CD4-positive, alpha-beta T cell treated with Interleukin-15 for 1 hour (primary cell): ENCODE measurements at regions not wholly inside any gene's neighbourhood (a gene's known extent, or its start where the extent isn't known, plus 50 kb on each side); places are given as distances from the start of the nearest gene placed in this dataset.
"Not testable (repeated sequence)": the region's sequence is repeated elsewhere in the genome, so short reads cannot be mapped to it uniquely, and the experiment has no call there.

ENCODE experiments used
- DNase-seq: peaks from one replicate; pipeline ENCODE4 v3.0.0-alpha.2; 2020

- no peak for DNase-seq
Observed at GRCh38 chr2:239666855-239667376, 266.1 kb upstream of the HDAC4 start.

- no peak for DNase-seq
Observed at GRCh38 chr2:239666053-239666854, 265.4 kb upstream of the HDAC4 start.

DNA sequence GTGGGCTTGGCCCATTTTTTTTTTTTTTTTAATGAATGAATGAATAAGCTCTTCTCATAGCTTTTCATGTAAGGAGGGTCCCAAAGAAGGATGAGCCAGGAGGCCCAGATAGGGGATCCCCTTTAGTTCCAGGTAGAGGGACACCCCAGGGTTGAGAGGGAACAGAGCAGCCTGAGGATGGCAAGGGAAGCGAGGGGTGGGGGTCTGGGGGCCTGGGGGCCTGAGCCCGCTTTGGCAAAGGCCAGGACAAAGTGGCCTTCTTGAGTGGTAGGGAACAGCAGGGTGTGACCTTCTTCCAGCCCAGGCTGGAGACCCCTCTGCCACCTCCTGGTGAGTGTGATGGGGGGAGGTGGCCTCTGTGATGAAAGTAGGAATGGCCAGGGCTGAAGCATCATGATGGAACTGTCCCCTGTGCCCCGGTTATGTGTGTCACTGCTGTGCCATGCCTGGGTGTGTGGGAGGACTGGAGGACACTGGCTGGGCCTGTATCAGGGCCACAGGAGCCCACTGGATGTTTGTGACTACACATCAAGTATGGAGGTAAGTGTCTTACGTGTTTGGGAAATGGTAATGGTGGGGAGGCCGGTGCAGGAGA lies 263.5 kb upstream of the HDAC4 start:
- DNase-seq = no peak

DNA sequence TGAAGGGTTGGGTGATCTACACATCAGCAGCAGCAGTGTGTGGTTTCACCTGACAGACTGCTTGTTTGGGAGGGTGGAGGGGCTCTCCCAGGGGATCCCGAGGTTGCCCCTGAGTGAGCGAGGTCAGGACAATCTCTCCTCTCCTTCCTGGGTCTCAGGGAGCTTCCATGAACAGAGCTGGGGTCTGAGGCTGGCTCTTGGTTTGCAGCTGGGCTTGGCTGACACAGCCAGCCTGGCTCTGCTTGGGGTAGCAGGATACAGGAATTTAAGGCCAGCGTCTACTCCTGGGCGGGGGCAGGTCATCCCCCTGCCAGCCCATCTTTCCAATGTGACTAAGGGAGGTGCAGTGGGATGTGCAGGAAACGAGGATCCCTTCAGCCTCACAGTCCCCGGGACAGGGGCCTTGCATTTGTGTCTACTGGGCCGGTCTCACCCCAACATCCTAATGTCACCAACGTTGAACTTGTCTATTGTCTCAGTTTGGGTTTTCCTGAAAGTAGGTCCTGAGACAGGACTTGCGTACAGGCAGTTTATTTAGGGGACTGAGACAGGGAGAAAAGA lies 262.6 kb upstream of the HDAC4 start:
- DNase-seq = no peak

GRCh38 chr2:239662413-239663120 lies 261.7 kb upstream of the HDAC4 start:
- no peak for DNase-seq

DNA sequence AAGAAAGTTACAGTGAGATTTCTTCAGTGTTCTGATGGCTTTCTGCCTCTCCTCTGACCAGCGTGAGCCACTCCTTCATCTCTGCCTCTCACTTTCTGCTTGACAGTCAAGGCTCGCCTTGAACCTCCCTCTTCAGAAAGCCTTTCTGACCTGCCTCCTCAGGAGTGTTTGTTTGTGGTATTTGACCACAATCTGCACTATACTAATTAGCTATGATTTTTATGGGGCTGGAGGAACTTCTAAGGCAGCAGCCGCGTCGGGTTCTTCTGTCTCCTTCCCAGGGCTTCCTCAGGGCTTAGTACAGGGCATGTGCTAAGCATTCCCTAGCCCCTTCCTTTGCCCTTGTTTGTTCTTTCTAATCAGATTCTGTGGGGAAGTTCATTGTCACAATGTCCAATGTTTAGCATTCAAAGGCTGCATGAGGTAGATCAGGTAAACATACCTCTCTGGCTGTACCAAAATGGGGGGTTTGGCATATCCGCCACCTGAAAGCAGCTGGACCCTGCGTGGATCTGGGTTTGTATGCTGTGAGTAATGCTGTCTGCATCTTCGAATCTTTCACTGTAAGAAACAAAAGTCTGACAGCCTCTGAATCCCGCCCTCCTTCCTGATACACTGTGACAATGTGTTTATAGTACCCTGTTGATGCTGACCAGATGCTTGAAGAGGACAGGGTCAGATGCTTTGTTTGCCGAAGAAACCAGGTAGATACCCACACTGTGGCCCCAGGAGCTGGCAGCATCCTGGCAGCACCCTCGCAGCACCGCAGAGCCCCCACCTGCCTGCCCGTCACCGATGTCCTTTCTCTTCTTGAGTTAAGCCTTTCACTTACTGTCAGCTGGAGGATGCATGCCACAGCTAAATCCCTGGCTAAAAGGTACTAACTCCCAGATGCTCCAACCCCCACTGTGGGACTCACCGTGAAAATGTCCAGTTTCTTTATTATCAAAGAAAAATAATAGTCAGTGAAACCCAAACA lies 260.8 kb upstream of the HDAC4 start:
- DNase-seq = no peak

DNA sequence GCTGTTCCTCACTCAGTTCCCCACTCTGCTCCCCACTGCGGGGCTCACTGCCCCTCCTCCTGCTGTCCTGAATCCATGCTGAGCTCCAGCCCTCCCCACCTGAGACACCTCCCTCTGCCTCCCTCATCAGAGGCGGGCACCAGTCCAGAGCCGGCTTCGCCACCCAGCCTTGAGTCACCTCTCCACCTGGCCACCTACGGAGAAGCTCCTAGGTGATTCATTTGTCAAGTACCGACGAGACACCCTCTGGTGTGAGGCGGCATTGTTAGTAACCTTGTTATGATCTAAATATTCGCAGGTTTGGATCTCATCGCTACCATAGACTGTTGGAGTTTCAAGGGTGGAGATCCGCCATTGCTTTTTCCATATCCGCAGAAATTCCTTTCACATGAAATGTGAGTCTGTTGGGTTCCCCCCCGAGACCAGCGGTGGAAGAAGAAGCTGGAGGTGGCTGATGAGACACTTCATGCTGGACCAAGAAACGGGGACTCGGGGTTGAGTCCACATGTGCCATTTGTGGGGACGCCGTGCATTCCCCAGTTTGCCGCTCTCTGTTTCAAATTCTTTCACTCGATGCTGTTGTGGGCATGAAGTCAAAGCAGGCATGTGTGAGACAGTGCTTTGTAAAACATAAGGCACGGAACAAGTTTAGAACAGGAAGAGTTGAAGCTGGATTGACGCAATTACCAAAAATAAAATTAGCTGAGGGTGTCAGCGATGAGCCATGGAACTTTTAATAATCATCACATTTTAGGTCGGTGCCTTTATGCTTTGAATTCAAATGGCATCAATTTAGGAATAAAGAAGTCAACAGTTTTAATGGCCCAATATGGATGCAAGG lies 259.8 kb upstream of the HDAC4 start:
- DNase-seq = no peak

- no peak for DNase-seq
Observed at GRCh38 chr2:239657992-239658391, 257.2 kb upstream of the HDAC4 start.

DNA sequence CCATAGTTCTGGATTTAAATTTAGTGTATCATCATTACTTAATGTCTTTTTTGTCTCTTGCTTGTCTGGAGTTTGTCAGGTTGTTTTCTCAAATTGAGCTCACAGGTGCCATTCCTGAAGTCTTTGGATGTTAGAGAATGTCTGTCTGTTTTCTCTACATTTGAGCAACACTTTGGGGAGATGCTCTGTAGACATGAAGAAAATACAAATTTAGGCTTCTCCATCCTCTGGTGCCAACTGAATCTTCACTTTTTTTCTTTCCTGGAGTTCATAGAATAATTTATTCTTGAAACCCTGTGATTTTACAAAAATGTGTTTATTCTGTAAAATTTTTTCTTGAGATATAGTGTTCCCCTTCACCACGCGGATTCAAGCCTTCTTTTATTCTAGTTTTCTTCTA lies 256.4 kb upstream of the HDAC4 start:
- no peak for DNase-seq

- no peak for DNase-seq
Observed at GRCh38 chr2:239654266-239654665, 253.4 kb upstream of the HDAC4 start.

- DNase-seq = no peak
Observed at GRCh38 chr2:239651859-239652258, 251.0 kb upstream of the HDAC4 start.

DNA sequence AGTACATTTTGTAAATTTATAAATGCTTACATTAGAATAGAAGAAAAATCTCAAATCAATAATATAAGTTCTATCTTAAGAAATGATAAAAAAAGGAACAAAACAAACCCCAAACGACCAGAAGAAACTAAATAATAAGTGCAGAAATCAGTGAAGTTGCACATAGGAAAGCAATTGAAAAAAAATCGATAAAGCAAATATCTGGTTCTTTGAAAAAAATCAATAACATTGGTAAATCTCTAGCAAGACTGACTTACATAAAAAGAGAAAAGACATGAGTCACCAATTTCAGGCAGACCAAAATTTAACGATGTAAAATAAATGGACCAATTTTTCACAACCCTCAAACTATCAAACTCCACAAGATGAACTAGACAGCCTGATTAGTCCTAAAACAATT lies 249.9 kb upstream of the HDAC4 start:
- no peak for DNase-seq

GRCh38 chr2:239649309-239649708 lies 248.5 kb upstream of the HDAC4 start:
- no peak for DNase-seq

- DNase-seq = no peak
Observed at GRCh38 chr2:239648607-239649006, 247.8 kb upstream of the HDAC4 start.

GRCh38 chr2:239647052-239647819 lies 246.4 kb upstream of the HDAC4 start:
- no peak for DNase-seq

DNA sequence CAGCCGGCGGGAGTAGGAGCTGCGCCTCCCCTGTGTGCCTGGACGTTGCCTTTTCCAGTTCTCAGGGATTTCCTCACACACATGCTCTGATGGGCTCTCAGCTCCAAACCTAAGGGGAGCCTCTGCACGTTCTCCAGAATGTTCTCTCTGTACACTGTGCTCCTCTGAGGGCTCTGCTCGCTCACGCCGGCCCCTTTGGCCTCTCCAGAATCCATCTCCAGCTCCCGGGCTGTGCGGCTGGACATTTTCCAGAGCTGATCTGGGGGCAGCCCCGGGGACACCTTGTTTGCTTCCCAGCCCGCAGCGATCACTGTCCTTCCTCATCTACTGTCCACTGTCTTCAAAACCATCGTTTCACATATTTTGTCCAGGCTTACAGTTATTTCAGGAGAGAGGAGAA lies 245.4 kb upstream of the HDAC4 start:
- DNase-seq = no peak

- DNase-seq = not testable (repeated sequence)
Observed at GRCh38 chr2:239644594-239644993, 243.8 kb upstream of the HDAC4 start.

DNA sequence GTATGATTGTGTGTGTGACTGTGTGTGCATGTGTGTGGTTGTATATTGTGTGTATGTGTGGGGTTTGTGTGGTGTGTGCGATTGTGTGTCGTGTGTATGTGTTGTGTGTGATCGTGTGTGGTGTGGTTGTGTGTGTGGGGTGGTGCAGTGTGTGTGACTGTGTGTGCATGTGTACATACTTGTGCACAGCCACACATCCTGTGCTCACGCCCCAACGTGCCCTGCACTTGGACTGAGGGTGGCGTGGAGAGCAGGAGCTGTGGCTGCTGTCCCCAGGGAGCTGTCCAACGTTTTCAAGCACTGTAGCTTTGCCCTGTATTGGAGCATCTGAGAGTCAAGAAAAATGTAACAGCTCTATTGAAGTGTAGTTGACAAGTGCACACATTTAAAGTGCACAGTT lies 243.2 kb upstream of the HDAC4 start:
- no peak for DNase-seq

GRCh38 chr2:239642406-239643004 lies 241.7 kb upstream of the HDAC4 start:
- no peak for DNase-seq

- DNase-seq = not testable (repeated sequence)
Observed at GRCh38 chr2:239641904-239642303, 241.1 kb upstream of the HDAC4 start.
